ENCODE measurements at regions not wholly inside any gene's neighbourhood (a gene's known extent, or its start where the extent isn't known, plus 50 kb on each side); places are given as distances from the start of the nearest gene placed in this dataset.
A peak's percentile ranks its signal among the peaks of the same experiment; 100 is the strongest.

DNA sequence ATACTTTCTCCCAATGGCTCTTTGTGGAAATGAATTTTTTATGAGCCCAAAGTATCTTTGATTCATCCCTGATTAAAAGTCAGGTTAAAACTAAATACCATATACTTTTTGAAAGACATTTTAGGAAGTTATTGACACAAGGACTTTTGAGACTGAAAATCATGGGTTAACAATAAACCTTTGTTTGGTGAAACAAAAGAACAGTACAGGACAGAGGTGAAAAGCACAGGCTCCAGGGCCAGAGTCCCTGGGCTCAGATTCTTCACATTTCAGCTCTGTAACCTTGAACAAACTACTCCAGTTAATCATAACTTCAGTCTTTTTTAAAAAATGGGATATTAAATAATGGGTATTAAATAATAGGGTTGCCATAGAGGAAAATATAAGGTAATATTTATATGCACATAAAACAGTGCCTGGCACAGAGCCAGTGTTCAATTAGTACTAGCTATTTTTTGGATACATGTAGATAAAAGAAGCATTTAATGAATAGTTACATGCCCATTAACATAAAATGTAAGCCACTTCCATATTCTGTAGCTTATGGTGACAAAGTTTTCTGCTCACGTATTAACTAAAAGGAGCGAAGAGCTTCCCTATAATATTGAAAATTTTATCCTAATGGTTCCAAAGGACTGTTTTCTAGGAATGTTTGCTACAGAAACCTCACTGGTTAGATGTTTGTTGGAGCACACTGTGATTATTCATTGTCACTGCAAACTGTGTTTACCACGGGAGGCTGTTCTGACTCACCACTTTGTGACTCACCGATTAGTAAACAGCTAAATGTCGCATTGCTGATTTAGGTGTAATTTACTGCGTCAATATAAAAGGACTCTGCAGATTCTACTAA is 255.4 kb downstream of the DAD1 start:
- DNase-seq, result no peak

DNA sequence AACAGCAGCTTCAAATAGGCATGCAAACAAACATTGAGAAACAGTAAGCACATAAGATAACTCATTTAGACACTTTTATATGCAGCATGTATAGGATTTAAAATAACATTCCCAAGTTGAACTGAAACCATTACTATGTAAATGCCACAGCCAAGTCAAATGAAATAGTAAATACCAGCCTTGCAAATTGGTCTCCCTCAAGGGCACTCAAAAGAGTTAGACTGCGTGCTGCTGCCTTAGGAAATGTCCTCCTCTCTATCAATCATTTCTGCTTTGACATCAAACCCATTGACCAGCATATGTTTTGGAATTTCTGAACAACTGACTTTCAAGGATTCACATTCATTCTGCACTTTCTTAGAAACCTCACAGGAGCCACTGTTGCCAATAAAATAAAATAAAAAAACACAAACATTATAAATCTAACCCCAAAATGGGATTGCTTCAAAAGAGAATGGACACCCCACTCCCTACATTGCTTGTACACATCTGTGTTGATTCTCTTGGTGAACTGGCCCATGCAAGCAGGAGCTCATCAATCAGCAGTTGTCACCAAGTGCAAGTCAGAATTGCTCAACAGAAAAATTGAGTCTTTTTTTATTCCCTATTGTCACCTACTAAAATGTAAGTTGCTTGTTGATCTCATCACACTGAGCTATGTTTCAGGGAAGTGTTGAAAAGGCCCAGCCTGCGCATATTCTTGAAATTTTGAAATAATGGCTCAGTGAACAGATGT is 256.2 kb downstream of the DAD1 start:
- no peak for DNase-seq

GRCh38 chr14:22329371-22329770 is 259.7 kb downstream of the DAD1 start:
- no peak for DNase-seq

DNA sequence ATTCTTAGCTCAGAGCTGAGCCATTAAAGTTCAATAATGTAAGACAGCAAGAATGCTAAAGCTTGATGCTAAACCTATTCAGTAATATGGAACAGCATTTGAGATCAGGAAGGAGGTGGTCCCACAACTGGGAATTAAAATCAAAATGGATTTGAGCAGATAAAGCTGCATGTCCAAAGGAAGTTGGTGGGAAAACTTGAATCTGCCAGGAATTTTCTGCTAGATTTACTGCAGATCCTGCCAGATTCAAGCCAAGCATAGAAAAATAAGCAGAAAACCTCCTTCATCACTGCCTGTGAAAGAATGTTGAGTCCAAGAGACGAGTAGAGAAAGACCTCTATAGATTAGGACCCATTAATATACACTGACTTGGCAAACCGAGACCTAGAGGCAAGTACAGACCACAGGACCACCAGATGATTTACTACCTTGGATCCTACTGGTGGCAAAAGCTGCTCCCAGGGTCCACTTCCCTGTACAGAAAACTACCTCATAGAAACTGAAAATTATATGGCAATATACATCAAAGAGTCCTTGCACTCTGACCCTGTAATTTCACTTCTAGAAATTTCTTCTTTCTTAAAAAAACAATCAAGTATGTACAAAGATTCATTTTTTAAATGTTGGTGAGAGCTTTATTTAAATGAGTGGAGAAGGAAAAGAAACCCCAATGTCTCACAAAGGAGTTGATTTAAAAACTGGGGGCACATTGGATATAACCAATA is 263.2 kb downstream of the DAD1 start:
- no peak for DNase-seq

- no peak for DNase-seq
Measured at GRCh38 chr14:22320362-22320750, 268.7 kb downstream of the DAD1 start.

DNA sequence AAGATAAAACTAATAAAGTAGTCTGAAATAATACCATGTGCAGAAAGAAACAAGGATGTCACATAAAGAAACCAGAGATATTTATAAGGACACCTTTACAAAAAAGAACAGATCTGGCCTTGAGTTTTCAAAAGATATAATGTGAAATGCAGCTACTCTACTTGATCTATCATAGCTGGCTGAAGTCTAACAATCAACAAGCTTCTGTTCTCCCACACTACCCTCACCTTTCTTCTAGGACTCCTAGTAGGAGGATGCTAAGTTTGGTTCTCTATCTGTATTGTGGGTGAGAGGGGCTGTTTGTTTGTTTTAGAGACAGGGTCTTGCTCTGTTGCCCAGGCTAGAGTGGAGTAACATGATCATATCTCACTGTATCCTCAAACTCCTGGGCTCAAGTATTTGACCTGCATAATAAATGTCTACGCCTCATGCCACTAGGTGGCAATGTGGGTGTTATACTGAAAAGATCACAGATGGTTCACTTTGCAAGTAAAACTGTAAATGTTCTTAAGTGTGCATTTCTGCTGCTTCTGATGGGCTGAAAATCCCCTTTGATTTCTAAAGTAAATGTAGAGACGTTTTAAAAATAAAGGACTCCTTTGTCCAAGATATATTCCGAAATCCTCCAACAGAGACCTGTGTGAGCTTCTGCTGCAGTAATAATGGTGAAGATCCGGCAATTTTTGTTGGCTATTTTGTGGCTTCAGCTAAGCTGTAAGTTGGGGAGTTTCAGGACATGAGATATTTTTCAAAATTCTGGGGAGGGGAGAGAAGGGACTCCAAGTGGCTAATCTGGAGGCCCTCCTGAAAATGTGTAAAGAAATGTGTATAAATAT is 269.3 kb downstream of the DAD1 start:
- DNase-seq, result no peak

DNA sequence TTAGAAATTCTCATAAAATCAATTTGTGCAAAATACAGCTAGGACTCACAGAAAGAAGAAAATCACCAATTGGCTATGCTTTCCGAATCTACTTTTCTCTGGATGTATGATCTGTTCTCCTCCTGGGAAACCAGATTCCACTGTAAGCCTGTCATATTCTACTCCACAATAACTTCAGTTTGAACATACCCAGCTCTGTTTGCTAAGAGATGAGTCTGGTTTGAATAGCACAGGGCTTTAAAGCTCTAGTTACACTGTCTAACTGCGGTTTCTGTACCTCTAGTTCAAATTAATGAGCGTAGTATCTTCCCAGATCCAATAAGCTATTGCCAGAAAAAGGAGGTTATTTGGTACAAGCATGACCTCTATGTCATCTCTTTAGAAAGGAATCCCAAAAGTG is 270.1 kb downstream of the DAD1 start:
- no peak for DNase-seq

DNA sequence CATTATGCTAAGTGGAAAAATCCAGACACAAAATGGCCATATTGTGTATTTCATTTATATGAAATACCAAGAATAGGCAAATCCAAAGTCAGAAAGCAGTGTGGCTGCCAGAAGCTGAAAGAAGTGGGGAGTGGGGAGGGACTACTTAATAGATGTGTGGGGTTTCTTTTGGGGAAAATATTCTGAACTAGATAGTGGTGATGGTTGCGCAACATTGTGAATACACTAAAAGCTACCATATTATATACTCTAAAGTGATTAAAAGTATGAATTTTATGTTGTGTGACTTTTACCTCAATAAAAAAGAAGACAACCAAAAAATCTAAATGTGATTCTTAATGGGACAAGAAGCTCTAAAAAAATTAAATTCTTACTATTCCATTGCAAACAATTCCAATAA is 272.6 kb downstream of the DAD1 start:
- no peak for DNase-seq

- DNase-seq, result no peak
Measured at GRCh38 chr14:22315336-22315735, 273.7 kb downstream of the DAD1 start.

- peak; percentile 35 for DNase-seq
Measured at GRCh38 chr14:22314183-22314820, 274.7 kb downstream of the DAD1 start.

DNA sequence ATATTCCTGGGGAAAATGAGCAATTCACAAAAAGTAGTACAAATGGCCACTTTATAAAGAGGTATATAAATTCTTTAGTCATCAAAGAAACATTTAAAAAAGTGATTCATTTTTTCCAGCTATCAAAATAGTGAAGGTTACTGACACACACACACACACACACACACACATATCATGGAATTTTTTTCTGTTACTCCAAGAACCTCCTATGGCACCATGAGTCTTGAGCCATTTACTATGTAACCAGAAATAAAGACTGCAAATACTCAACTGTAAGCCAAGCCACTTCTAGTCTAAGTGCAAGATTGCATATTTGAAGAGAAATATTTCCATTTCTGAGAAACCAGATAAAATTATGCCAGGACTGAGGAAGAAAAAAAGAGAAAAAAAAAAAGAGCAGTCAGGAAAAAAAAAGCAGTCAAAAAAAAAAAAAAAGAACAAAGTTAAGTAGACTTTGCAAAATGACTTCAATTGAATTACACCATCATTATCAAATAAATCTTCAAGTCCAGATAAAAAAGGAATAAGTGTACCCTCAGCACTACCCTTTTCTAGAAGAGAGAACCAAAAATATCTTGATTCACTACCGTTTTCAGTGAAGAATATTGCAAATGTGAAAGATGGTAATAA is 275.7 kb downstream of the DAD1 start:
- no peak for DNase-seq

GRCh38 chr14:22311636-22312035 is 277.4 kb downstream of the DAD1 start:
- no peak for DNase-seq

- DNase-seq, result no peak
Measured at GRCh38 chr14:22305607-22306006, 283.4 kb downstream of the DAD1 start.

DNA sequence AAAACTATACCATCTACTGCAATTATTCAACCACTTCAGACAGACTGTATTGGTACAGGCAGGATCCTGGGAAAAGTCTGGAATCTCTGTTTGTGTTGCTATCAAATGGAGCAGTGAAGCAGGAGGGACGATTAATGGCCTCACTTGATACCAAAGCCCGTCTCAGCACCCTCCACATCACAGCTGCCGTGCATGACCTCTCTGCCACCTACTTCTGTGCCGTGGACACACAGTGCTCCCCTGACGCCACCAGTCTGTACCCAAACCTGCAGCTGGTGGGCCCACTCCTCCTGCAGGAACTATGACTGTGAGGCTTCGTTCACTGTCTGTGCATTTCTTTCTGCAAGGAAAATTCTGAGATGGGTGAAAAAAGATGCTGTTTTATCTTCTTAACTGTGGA is 284.7 kb downstream of the DAD1 start:
- peak; percentile 22 for DNase-seq

GRCh38 chr14:22303589-22304195 is 285.3 kb downstream of the DAD1 start:
- DNase-seq, result no peak

- no peak for DNase-seq
Measured at GRCh38 chr14:22300646-22301045, 288.4 kb downstream of the DAD1 start.

- no peak for DNase-seq
Measured at GRCh38 chr14:22297376-22297775, 291.6 kb downstream of the DAD1 start.

DNA sequence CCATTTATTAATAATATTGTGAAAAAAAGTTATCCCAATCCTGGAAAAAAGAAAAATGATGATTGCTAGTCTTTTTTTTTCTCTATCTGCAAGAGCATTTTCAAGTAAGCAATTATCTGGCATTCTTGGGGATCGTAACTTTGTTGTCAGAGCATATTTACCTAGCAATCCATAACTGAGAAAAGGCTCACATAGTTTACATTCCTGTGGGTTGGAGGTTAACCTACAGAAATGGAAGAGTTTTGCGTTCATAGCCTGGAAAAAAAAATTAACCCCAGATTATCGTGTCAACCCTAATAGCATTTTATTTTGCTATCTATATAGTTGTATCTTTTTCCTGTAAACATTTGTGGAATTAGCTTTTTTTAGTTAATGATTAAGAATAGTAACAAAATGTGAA is 292.3 kb downstream of the DAD1 start:
- no peak for DNase-seq

DNA sequence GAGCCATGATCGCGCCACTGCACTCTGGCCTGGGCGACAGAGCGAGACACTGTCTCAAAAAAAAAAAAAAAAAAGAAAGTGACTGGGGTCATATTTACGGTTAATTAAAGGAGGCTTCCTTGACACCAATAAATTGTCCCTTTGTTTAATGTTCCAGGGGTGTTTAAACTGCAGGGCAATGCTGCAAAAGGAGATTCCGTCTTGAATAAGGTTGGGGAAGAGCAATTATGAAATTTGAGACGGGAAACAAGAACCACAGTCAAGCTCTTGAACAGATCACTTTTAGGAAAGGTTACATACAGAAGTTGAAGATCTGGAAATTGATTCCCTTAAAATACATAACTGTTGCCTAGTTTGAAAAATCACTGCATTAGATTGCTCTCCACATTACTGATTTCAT is 292.9 kb downstream of the DAD1 start:
- DNase-seq, result no peak

DNA sequence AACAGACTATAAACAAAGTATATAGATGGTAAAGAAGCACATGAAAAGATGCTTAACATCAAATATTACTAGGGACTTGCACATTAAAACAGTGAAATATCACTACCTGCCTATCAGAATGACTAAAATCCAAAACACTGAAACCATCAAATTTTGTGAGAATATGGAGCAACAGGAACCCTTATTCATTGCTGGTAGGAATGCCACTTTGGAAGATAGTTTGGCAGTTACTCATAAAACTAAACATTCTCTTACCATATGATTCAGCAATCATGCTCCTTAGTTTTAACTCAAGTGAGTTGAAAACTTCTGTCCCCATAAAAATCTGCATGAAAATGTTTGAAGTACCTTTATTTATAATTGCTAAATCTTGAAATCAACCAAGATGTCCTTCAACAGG is 297.6 kb downstream of the DAD1 start:
- DNase-seq, result no peak

GRCh38 chr14:22289570-22289969 is 299.5 kb downstream of the DAD1 start:
- no peak for DNase-seq

Measured in retina (tissue), 1 donor.